Calu3 (cell line): ENCODE measurements at regions not wholly inside any gene's neighbourhood (a gene's known extent, or its start where the extent isn't known, plus 50 kb on each side); places are given as distances from the start of the nearest gene placed in this dataset.

ENCODE experiments used
- BruUV-seq: library from RNA; stranded (reverse); fragments of 400-500 nt; replicated peaks from 2 replicates; lab custom pipeline; 2021; lab: Mats Ljungman, UMichigan
- CTCF ChIA-PET: fragments of 300-600 bp; sonication (Branson Sonifier 250); formaldehyde crosslinking; loops from one replicate; lab custom pipeline; 2022; ENCODE audit warnings: antibody characterized with exemption; lab: Charles Lee
- DNase-seq: peaks from one replicate; pipeline ENCODE4 v3.0.0; 2022
- H3K27ac Mint-ChIP-seq: one replicate; pipeline ENCODE4 v1.8.0; 2022; ENCODE audit warnings: mixed read lengths; ENCODE audit not compliant: unreplicated experiment
- H3K27me3 Mint-ChIP-seq: one replicate; pipeline ENCODE4 v1.8.0; 2022; ENCODE audit warnings: mixed read lengths; ENCODE audit not compliant: unreplicated experiment
- H3K36me3 Mint-ChIP-seq: one replicate; pipeline ENCODE4 v1.8.0; 2022; ENCODE audit warnings: mild to moderate bottlenecking, moderate library complexity, mixed read lengths; ENCODE audit not compliant: insufficient read depth, unreplicated experiment
- H3K4me1 Mint-ChIP-seq: one replicate; pipeline ENCODE4 v1.8.0; 2022; ENCODE audit warnings: mild to moderate bottlenecking, low read depth, mixed read lengths; ENCODE audit not compliant: unreplicated experiment
- H3K4me3 Mint-ChIP-seq: one replicate; pipeline ENCODE4 v1.8.0; 2022; ENCODE audit warnings: mild to moderate bottlenecking, low read depth, moderate library complexity, mixed read lengths; ENCODE audit not compliant: unreplicated experiment
- H3K9me3 Mint-ChIP-seq: one replicate; pipeline ENCODE4 v1.8.0; 2022; ENCODE audit warnings: low read depth, mixed read lengths; ENCODE audit not compliant: unreplicated experiment
- CTCF ChIP-seq: fragments of 200-600 bp; IDR thresholded peaks from one replicate; pipeline ENCODE4 v1.8.0; 2022; ENCODE audit warnings: antibody characterized with exemption; ENCODE audit not compliant: unreplicated experiment
- intact Hi-C: fragments of 100-400 bp; cut with micrococcal nuclease; formaldehyde crosslinking; loops from one replicate; pipeline ENCODE4 v1.10.0; 2022; ENCODE audit not compliant: unreplicated experiment

- Mint-ChIP-seq H3K27ac (no peak overlapping the region), H3K4me3 (no peak overlapping the region), H3K27me3 (no peaks in the 10 kb centered on the region), H3K9me3 (peaks cover 19% of the 10 kb centered on the region), H3K36me3 (no peaks in the 10 kb centered on the region), H3K4me1 (no peaks in the 10 kb centered on the region)
- BruUV-seq: no TSS peak
- intact Hi-C loops: no loop called here
- DNase-seq: no peak
- TF ChIP-seq CTCF: no peak
- CTCF ChIA-PET: interaction anchor here (0.6 kb wide), 1 partner anchor 24 kb away, joined by 3 read pairs; no protein-coding TSS in a partner anchor
Measured at GRCh38 chr5:3027185-3027865, 275.8 kb upstream of the IRX2 start.

GRCh38 chr5:3026651-3027050 lies 275.2 kb upstream of the IRX2 start:
- Mint-ChIP-seq H3K27me3 (no peaks in the 10 kb centered on the region), H3K4me3 (no peak overlapping the region), H3K27ac (no peak overlapping the region), H3K36me3 (no peaks in the 10 kb centered on the region), H3K9me3 (peaks cover 19% of the 10 kb centered on the region), H3K4me1 (no peaks in the 10 kb centered on the region)
- CTCF ChIA-PET: interaction anchor here (0.6 kb wide), 1 partner anchor 24 kb away, joined by 3 read pairs; no protein-coding TSS in a partner anchor
- BruUV-seq: no TSS peak
- TF ChIP-seq CTCF: no peak
- no peak for DNase-seq
- intact Hi-C loops: no loop called here

GRCh38 chr5:3026099-3026498 lies 274.6 kb upstream of the IRX2 start:
- DNase-seq: no peak
- no peak for TF ChIP-seq CTCF
- Mint-ChIP-seq H3K9me3 (peaks cover 14% of the 10 kb centered on the region), H3K4me1 (no peaks in the 10 kb centered on the region), H3K27ac (no peak overlapping the region), H3K36me3 (no peaks in the 10 kb centered on the region), H3K27me3 (no peaks in the 10 kb centered on the region), H3K4me3 (no peak overlapping the region)
- intact Hi-C loops: no loop called here
- no TSS peak for BruUV-seq
- CTCF ChIA-PET: no interaction called here

- Mint-ChIP-seq H3K9me3 (peaks cover 12% of the 10 kb centered on the region), H3K4me3 (no peak overlapping the region), H3K27me3 (no peaks in the 10 kb centered on the region), H3K27ac (no peak overlapping the region), H3K36me3 (no peaks in the 10 kb centered on the region), H3K4me1 (no peaks in the 10 kb centered on the region)
- no peak for DNase-seq
- no peak for TF ChIP-seq CTCF
- no TSS peak for BruUV-seq
- CTCF ChIA-PET: no interaction called here
- intact Hi-C loops: no loop called here
Measured at GRCh38 chr5:3025392-3025791, 273.9 kb upstream of the IRX2 start.
